ENCODE measurements at regions not wholly inside any gene's neighbourhood (a gene's known extent, or its start where the extent isn't known, plus 50 kb on each side); places are given as distances from the start of the nearest gene placed in this dataset.

DNA sequence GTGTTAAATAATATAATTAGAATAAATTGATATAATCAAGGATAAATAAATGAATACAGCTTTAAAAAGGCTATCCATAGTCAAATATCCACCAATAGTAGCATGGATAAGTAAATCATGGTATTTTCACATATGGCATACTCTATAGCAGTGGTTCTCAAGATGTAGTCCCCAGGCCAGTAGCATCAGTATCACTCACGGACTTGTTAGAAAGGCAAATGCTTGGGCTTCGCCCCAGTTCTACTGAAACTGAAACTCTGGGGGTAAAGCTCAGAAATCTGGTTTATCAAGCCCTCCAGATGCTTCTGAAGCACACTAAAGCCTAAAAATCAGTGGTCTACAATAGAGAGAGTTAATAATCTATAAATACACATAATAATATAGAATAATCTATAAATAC lies 261.6 kb upstream of the TTC14 start:
- no peak overlapping the region for H3K4me3 ChIP-seq (ENCODE audit: low read depth, low read length)
- TF ChIP-seq, protein P1, sequence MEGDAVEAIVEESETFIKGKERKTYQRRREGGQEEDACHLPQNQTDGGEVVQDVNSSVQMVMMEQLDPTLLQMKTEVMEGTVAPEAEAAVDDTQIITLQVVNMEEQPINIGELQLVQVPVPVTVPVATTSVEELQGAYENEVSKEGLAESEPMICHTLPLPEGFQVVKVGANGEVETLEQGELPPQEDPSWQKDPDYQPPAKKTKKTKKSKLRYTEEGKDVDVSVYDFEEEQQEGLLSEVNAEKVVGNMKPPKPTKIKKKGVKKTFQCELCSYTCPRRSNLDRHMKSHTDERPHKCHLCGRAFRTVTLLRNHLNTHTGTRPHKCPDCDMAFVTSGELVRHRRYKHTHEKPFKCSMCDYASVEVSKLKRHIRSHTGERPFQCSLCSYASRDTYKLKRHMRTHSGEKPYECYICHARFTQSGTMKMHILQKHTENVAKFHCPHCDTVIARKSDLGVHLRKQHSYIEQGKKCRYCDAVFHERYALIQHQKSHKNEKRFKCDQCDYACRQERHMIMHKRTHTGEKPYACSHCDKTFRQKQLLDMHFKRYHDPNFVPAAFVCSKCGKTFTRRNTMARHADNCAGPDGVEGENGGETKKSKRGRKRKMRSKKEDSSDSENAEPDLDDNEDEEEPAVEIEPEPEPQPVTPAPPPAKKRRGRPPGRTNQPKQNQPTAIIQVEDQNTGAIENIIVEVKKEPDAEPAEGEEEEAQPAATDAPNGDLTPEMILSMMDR (conservative IDR thresholded peaks at IDR 0.05; ENCODE audit: low read depth, low read length): no peak
- no peak for DNase-seq (ENCODE audit: low read depth)

DNA sequence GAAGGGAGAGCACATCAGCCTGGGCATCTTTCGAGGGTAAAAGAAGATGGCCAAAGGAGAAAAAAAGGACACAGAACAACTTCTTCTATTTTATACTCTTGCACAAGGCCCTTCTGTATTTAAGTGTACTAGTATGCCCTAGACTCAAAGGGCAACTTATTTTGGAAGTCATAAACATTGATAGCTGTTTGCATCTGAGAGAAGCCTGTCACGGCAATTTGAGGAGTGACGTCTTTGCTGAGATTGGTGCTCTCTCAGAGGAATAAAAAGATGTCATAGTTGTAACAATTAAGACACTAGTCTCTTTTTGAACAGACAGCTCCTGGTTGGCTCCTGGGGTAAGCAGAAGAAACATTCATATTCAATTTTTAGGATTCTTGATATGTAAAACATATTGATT lies 260.4 kb upstream of the TTC14 start:
- TF ChIP-seq, protein P1 (conservative IDR thresholded peaks at IDR 0.05; ENCODE audit: low read depth, low read length): no peak
- no peak for DNase-seq (ENCODE audit: low read depth)
- no peak overlapping the region for H3K4me3 ChIP-seq (ENCODE audit: low read depth, low read length)

DNA sequence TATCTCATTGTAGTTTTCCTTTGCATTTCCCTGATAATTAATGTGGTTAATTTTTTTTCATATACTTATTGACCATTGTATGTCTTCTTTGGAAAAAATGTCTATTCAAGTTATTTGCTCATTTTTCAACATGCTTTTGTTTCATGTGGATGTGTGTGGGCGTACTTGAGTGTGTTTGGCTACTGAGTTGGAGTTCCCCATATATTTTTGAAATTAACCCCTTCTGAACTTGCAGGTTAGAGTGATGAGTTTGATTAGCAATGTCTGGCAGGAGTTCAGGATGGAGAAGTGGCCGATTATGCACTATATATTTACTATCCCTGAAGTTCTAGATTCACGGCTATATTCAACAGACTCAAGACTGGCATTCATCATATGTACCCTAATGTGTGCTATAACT lies 250.4 kb upstream of the TTC14 start:
- DNase-seq (ENCODE audit: low read depth): no peak
- H3K4me3 ChIP-seq (ENCODE audit: low read depth, low read length): no peak overlapping the region
- TF ChIP-seq, protein P1 (conservative IDR thresholded peaks at IDR 0.05; ENCODE audit: low read depth, low read length): no peak

DNA sequence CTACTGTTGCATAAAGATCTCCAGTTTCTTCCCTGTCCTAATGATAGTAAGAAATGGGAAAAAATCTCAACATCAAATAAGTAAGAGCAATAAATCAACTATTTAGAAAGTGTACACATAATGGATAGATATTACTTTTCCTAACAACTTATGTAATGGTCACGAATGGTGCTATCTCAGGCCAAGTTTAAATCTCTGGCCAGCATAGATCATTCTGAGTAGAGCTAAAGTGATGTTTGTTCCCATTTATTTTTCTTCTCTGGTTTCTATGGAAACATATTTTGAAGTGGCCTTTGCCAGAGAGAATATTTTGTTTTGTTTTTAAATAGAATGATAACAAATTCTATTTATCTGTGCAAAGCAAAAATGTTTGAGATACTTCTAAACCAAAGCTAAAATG lies 249.7 kb upstream of the TTC14 start:
- TF ChIP-seq, protein P1 (conservative IDR thresholded peaks at IDR 0.05; ENCODE audit: low read depth, low read length): no peak
- H3K4me3 ChIP-seq (ENCODE audit: low read depth, low read length): no peak overlapping the region
- DNase-seq (ENCODE audit: low read depth): no peak

DNA sequence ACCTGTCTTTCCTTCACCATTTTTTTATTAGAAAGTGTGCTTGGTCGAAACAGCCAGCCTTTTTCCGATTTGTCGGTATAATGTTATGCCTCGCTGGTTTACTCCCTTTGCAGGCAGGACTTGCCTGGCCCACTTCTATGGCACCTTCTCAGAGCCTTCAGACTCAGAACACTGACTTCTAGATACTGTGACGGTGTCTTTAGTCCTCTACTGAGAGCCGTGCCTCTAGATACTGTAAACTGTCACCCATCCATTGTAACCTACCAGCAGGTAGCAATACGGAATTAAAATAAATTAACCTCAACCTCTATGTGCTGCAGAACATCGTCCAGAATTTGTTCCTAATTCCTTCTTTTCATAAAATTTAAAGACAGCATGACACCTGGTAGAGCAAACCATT lies 247.7 kb upstream of the TTC14 start:
- no peak overlapping the region for H3K4me3 ChIP-seq (ENCODE audit: low read depth, low read length)
- DNase-seq (ENCODE audit: low read depth): no peak
- TF ChIP-seq, protein P1 (conservative IDR thresholded peaks at IDR 0.05; ENCODE audit: low read depth, low read length): no peak

DNA sequence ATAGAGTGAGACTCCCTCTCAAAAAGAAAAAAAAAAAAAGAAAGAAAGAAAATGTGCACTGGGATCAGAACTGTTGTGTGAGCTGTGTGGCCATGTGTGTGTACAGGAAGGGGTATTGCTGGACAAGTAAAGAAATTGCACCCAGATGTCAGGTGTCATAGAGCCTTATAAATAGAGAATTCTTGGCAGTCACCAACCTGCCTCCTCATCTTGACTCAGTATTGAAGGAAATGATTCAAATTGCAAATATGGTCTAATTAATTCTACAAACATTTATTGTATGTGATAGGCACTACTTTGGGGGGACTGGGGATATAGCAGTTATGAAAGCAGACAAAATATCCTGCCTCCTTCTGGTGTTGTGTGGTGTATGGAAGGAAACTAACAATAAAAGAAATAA lies 243.8 kb upstream of the TTC14 start:
- H3K4me3 ChIP-seq (ENCODE audit: low read depth, low read length): no peak overlapping the region
- TF ChIP-seq, protein P1 (conservative IDR thresholded peaks at IDR 0.05; ENCODE audit: low read depth, low read length): no peak
- DNase-seq (ENCODE audit: low read depth): no peak

DNA sequence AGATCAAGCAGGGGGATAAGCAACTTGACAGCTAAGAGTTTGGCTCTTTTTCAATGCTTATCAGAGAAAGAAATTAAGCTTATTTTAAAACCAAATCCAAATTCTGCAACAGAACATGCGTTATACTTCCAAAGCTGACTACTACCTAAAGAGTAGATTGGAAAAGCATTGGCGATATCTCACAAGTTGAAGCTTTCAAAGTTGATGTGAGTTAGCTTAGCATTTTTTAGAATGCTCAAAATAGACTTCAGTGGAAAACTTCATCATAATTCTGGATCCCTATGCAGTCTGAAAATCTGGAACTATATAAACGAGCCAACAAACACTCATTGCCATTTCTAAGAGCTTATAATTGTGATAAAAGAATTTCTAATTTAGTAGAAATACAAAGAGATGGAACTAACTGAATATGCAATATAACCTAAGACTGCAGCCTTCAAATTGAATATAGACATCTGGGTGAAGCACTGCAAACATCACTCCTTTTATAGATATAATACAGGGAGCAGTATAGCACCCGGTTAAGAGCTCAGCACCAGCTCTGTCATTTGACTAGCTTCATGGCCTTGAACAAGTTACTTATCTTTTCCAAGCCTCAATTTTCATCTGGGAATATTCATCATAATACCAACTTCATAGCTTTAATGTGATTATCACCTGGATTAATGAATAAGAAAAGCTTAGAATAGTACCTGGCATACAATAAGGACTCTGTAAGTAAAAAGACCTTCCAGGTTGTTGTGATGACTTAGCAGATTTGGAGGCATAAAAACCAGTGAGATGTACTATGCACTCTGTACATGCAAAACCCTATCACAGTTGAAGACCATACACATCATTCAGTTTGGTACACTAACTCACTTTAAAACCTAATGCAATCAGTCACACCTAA lies 242.7 kb upstream of the TTC14 start:
- TF ChIP-seq, protein P1 (conservative IDR thresholded peaks at IDR 0.05; ENCODE audit: low read depth, low read length): no peak
- DNase-seq (ENCODE audit: low read depth): no peak
- H3K4me3 ChIP-seq (ENCODE audit: low read depth, low read length): no peak overlapping the region
